Testis (tissue), 2 donors: ENCODE measurements at regions not wholly inside any gene's neighbourhood (a gene's known extent, or its start where the extent isn't known, plus 50 kb on each side); places are given as distances from the start of the nearest gene placed in this dataset.

ENCODE experiments used
- DNase-seq: peaks from one replicate; pipeline ENCODE4 v3.0.0-alpha.2; 2019
- H3K27ac ChIP-seq, 2 donors: fragments of 200-600 bp; sonication (generic); one replicate each; pipeline ENCODE4 v1.5.1; 2019
- H3K27me3 ChIP-seq: fragments of 200-600 bp; sonication (generic); one replicate; pipeline ENCODE4 v1.5.1; 2019
- H3K36me3 ChIP-seq: fragments of 200-600 bp; sonication (generic); one replicate; pipeline ENCODE4 v1.5.1; 2017; ENCODE audit warnings: low read depth; ENCODE audit errors: missing control alignments
- H3K4me1 ChIP-seq: fragments of 200-600 bp; sonication (generic); one replicate; pipeline ENCODE4 v1.5.1; 2019
- H3K4me3 ChIP-seq, 2 donors: fragments of 200-600 bp; sonication (generic); one replicate each; pipeline ENCODE4 v1.5.1; 2017 to 2019
- H3K9me3 ChIP-seq: fragments of 200-600 bp; sonication (generic); one replicate; pipeline ENCODE4 v1.5.1; 2017
- POLR2A ChIP-seq: fragments of 450-650 bp; IDR thresholded peaks from one replicate; pipeline ENCODE4 v1.6.1; 2017; ENCODE audit warnings: antibody characterized with exemption, mild to moderate bottlenecking, moderate library complexity
- WGBS, 2 donors: methylation state at CpG; one replicate each; pipeline ENCODE4 v1.1.5; 2018; 5-methylcytosine and 5-hydroxymethylcytosine counted together
- intact Hi-C: fragments of 100-400 bp; cut with DNase I; formaldehyde crosslinking; loops from one replicate; pipeline ENCODE4 v1.15.1; 2023; ENCODE audit warnings: low total_unique reads
- TF ChIP-seq, protein P1 (sequence below), 3 experiments: fragments of 450-650 bp in 2 of 3; fragments of 200-600 bp in 1 of 3; sonication (generic) in 1 of 3; IDR thresholded peaks; one replicate each; pipeline ENCODE4 v1.5.1; 2016 to 2019; ENCODE audit warnings: antibody characterized with exemption in 3 of 3, mild to moderate bottlenecking in 2 of 3, moderate library complexity in 1 of 3

DNA sequence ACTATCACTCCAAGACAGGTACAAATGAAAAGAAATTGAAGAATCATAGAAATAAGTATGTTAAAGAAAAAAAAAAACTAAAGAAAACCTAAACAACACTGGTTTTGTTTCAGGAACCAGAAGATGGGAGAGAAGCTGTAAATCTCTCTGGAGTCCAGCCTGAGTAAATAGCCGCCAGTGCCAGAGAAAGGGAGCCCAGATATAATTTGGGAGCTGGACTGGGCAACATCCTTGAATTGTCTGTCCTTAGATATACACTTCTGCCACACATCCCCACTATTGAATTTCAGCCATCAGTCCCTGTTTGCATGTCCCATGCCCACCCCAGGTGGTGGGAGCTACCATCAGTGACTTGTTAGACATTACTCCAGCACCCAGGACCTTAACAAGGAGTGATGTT is 979.6 kb downstream of the DTWD2 start:
- Histone ChIP-seq H3K4me1 (no peaks in the 10 kb centered on the region), H3K4me3 (no peak overlapping the region), H3K36me3 (no peaks in the 10 kb centered on the region), H3K27me3 (no peaks in the 10 kb centered on the region), H3K9me3 (no peaks in the 10 kb centered on the region), H3K27ac (no peak overlapping the region)
- DNase-seq: no peak
- intact Hi-C loops: no loop called here
- WGBS, 2 donors: 69 to 90% methylated on average over 1 of the region's 1 CpG
- no peak for TF ChIP-seq POLR2A
- TF ChIP-seq, protein P1, sequence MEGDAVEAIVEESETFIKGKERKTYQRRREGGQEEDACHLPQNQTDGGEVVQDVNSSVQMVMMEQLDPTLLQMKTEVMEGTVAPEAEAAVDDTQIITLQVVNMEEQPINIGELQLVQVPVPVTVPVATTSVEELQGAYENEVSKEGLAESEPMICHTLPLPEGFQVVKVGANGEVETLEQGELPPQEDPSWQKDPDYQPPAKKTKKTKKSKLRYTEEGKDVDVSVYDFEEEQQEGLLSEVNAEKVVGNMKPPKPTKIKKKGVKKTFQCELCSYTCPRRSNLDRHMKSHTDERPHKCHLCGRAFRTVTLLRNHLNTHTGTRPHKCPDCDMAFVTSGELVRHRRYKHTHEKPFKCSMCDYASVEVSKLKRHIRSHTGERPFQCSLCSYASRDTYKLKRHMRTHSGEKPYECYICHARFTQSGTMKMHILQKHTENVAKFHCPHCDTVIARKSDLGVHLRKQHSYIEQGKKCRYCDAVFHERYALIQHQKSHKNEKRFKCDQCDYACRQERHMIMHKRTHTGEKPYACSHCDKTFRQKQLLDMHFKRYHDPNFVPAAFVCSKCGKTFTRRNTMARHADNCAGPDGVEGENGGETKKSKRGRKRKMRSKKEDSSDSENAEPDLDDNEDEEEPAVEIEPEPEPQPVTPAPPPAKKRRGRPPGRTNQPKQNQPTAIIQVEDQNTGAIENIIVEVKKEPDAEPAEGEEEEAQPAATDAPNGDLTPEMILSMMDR (IDR thresholded peaks at IDR 0.05): no peak

DNA sequence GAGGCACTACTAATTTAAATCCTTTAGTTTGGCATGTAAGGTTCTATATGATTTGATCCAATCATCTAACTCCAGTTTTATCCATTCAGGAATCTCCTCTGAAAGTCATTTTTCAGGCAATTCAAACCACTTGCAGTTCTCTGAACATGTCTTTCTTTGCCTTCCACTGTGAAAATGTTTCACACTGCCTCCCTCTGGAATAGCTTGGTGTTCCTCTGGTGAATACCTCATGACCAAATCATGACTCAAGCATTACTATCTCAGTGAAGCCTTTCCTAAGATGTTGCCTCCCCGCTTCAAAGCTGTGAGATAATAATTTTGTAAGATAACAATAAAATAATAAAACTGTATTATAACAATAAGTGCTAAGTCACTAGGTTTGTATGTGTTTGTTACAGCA is 981.1 kb downstream of the DTWD2 start:
- no peaks in the 10 kb centered on the region for H3K36me3 ChIP-seq
- H3K4me3 ChIP-seq: no peak overlapping the region
- 85 to 90% methylated on average over 1 of the region's 1 CpG for WGBS, 2 donors
- no peak overlapping the region for H3K27ac ChIP-seq
- no peaks in the 10 kb centered on the region for H3K9me3 ChIP-seq
- DNase-seq: no peak
- intact Hi-C loops: no loop called here
- no peaks in the 10 kb centered on the region for H3K4me1 ChIP-seq
- no peaks in the 10 kb centered on the region for H3K27me3 ChIP-seq
- TF ChIP-seq, protein P1 (IDR thresholded peaks at IDR 0.05): no peak
- no peak for TF ChIP-seq POLR2A

DNA sequence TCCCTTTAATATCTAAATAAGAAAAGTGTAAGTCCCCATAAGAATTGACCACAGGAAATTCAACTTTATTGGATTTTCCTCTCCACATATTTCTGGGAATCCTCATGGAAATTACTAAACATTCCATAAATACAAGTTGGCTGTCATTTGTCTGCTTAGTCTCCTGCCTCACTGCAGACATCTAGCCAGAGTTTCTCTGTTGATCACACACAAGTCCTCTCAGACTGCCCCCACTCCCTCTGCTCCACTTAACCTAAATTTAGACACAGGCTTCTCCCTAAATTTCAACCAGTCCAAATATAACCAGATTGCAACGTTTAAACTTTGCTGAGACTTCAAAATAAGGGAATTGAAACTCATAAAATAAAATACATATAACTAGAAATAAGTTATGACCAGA is 982.1 kb downstream of the DTWD2 start:
- no peak for TF ChIP-seq POLR2A
- TF ChIP-seq, protein P1 (IDR thresholded peaks at IDR 0.05): no peak
- H3K36me3 ChIP-seq: no peaks in the 10 kb centered on the region
- WGBS, 2 donors: 41 to 42% methylated on average over 1 of the region's 1 CpG
- H3K27ac ChIP-seq: no peak overlapping the region
- H3K9me3 ChIP-seq: no peaks in the 10 kb centered on the region
- H3K4me1 ChIP-seq: no peaks in the 10 kb centered on the region
- H3K27me3 ChIP-seq: no peaks in the 10 kb centered on the region
- intact Hi-C loops: no loop called here
- H3K4me3 ChIP-seq: no peak overlapping the region
- DNase-seq: no peak

DNA sequence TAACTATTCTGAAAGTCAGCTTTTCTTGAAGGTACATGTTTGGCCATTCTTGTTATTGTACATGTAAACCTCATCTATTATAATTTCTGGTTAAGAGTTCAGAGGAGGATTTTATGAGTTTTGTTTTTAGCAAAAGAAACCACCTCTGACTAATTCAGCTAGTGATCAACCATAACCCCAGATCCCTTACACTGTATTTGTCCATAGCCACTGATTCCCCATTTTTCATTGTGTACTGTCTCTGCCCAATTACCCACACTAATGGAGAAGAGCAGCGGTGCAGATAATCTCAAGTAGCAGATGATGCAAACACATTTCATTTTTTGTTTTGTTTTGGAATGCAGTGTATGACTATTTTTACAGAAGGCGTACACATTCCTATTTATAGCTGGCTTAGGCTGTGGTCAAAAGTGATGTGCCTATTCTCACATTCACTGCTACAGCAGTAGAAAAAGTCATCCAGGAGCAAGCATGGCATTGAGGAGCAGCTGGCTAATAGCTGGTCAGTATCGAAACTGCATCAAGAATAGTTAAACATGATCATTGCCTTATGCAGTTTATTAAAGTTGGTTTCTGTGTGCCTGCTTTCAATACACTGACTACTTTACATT is 988.3 kb downstream of the DTWD2 start:
- Histone ChIP-seq H3K27ac (no peak overlapping the region), H3K27me3 (no peaks in the 10 kb centered on the region), H3K36me3 (no peaks in the 10 kb centered on the region), H3K4me3 (no peak overlapping the region), H3K4me1 (no peaks in the 10 kb centered on the region), H3K9me3 (no peaks in the 10 kb centered on the region)
- DNase-seq: no peak
- WGBS, 2 donors: 66 to 75% methylated on average over 3 of the region's 3 CpGs
- intact Hi-C loops: no loop called here
- TF ChIP-seq, protein P1 (IDR thresholded peaks at IDR 0.05): no peak
- TF ChIP-seq POLR2A: no peak

DNA sequence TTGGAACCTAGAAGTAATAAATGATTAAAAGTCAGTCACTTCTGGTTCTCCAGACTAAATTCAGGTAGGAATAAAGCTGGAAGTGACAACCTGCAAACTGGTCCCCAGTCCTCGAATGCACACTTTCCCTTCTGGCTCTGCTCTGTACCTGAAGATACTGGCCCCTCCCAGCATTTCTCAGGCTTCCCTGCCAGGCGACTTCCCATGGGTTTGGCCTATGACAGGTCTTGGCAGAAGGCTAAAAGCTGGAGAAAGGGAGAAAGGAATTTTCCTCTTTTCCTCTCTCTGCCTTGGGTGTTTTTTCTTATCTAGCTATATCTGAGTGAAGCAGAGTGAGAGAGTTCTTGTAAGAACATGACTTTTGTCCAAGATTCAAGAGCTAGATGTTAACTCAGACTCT is 1005.7 kb downstream of the DTWD2 start:
- WGBS, 2 donors: 67 to 72% methylated on average over 2 of the region's 2 CpGs
- intact Hi-C loops: no loop called here
- H3K9me3 ChIP-seq: no peaks in the 10 kb centered on the region
- H3K36me3 ChIP-seq: no peaks in the 10 kb centered on the region
- DNase-seq: no peak
- H3K4me3 ChIP-seq: no peak overlapping the region
- no peaks in the 10 kb centered on the region for H3K4me1 ChIP-seq
- TF ChIP-seq, protein P1 (IDR thresholded peaks at IDR 0.05): no peak
- no peak for TF ChIP-seq POLR2A
- H3K27me3 ChIP-seq: no peaks in the 10 kb centered on the region
- H3K27ac ChIP-seq: no peak overlapping the region
